ENCODE measurements at regions not wholly inside any gene's neighbourhood (a gene's known extent, or its start where the extent isn't known, plus 50 kb on each side); places are given as distances from the start of the nearest gene placed in this dataset.

GRCh38 chr2:128751746-128752145 lies 433.1 kb upstream of the HS6ST1 start:
- DNase-seq (ENCODE audit: low spot score), result no peak

DNA sequence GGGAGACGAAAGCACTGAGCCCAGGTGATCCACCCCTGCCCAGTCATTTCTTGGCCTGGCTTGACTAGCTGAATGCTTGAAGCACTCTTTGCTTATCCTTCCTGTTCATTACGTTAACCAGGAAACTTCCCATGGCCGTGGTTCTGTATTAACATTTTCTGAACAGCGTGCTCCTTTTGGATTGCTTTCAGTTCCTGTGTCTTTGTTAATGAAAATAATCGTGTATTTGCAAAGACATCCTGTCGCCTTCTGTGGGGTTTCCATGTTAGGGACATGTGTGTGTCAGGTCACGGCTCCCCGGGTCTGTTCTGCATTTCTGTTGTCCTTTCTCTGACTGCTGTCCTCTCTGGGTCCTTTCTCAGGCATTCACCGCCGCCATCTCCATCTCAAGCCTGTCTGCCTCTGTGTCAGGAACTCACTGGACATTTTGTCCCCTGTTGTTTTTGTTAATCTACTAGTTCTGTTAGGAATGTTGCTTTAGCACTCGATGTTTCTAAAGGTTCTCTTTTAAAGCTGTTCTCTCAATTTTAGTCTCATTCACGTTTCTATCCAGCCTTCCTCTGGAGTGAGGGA lies 434.1 kb upstream of the HS6ST1 start:
- no peak for DNase-seq (ENCODE audit: low spot score)

DNA sequence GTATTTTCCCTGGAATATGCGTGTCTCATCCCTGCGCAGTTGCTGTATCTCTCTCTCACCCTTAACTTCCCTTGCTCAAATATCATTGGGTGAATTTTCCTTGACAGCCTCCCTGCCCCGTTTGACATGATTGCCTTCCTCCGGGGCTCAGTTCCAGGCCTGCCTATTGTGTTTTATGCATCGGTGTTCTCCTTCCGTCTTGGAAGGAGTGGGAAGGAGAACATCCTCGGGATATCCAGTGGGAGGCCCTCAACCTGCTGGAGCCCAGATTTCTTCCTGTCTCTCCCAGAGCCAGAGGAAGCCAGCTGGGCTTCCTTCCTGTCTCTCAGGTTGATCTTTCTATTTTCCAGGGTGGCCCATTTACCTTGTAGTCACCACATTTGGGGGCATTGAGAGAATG lies 434.7 kb upstream of the HS6ST1 start:
- no peak for DNase-seq (ENCODE audit: low spot score)

DNA sequence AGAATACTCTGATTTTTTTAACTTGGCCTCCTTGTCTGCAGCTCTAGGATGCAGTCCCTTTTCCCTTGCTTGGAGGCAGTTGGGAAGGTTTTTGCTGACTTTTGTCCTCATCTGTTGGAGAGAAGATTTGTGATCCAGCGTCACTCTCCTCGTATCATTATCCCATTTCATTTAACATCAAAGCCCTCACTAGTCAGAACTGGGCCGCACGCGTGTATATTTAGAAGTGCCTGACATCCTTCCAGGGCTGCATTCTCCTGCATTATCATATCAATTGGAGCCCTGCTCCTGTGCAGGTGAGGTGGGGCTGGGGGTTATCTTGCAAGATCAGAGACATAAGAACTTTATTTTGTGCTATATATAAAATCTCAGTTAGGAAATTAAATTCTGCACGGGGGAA lies 435.1 kb upstream of the HS6ST1 start:
- no peak for DNase-seq (ENCODE audit: low spot score)

DNA sequence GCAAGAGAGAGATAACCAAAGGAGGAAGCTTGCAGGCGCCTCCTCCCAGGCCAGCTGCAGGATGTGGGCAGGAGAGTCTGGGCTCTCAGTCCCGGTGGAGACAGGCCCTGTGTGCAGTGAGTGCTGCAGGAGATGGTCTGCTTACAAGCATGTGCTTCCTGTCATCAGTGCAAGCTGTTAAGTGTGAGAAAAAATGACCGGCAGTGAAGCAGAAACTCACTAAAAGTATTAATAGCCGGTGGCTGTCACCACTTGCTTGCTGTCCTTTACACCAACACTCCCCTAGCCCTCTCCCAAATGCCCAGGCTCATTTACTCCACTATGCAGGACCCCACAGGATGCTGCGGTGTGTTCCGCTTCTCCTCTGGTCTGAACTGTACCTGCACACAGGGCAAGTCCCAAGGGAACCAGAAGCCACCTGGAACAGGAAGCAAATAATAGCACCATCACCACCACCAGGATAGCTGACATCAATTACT lies 435.6 kb upstream of the HS6ST1 start:
- no peak for DNase-seq (ENCODE audit: low spot score)

GRCh38 chr2:128755695-128756364 lies 437.2 kb upstream of the HS6ST1 start:
- DNase-seq (ENCODE audit: low spot score), result no peak

GRCh38 chr2:128756365-128756717 lies 437.7 kb upstream of the HS6ST1 start:
- no peak for DNase-seq (ENCODE audit: low spot score)

GRCh38 chr2:128765811-128766210 lies 447.1 kb upstream of the HS6ST1 start:
- DNase-seq (ENCODE audit: low spot score), result no peak

DNA sequence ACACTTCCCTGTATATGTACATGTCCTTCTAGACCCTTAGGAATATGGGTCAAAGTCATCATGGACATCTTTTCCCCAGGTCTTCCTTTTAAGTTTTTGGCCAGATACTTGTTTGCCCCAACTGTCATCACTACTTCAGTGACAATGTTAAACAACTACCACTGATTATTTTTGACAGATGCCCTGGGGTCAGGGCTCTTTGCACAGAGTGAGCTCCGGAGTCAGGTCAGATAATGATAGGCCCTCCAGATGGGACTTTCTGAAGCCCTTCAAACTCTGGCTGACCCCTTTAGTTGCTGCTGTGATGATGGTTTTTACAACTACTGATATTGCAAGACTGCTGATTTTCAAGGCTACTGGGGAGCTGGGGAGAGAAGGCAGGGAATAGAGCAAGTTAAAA lies 449.4 kb upstream of the HS6ST1 start:
- DNase-seq (ENCODE audit: low spot score), result no peak

DNA sequence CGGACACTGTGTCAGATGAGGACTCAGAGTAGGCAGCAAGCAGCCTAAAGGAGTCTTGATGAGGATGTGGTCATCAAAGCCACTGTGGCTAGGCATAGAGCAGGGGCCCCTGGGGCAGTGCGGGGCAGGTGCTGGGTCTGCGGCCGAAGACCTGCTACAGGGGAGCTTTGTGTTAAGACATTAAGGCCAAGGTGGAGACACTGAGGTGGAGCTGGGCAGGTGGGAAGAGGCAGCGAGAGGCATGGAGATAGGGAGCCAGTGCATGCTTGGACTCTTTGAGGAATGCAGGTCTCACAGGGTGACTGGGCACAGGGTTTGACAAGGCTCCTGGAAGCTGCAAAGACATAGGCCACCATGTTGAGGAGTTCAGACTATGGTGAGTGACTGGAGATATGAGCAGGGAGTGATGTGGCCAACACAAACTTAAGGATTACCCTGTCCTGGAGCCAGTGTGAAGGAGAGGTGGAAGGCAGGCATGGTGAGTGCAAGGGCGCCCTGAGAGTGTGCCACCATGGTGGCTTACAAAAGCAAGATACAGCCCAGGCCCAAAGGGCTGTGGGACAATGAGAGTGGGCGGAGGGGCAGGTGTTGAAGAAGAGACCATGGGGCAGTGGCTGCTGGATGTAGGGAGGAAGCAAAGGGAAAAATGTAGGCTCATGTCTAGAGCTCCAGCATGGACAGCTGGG lies 450.9 kb upstream of the HS6ST1 start:
- no peak for DNase-seq (ENCODE audit: low spot score)

DNA sequence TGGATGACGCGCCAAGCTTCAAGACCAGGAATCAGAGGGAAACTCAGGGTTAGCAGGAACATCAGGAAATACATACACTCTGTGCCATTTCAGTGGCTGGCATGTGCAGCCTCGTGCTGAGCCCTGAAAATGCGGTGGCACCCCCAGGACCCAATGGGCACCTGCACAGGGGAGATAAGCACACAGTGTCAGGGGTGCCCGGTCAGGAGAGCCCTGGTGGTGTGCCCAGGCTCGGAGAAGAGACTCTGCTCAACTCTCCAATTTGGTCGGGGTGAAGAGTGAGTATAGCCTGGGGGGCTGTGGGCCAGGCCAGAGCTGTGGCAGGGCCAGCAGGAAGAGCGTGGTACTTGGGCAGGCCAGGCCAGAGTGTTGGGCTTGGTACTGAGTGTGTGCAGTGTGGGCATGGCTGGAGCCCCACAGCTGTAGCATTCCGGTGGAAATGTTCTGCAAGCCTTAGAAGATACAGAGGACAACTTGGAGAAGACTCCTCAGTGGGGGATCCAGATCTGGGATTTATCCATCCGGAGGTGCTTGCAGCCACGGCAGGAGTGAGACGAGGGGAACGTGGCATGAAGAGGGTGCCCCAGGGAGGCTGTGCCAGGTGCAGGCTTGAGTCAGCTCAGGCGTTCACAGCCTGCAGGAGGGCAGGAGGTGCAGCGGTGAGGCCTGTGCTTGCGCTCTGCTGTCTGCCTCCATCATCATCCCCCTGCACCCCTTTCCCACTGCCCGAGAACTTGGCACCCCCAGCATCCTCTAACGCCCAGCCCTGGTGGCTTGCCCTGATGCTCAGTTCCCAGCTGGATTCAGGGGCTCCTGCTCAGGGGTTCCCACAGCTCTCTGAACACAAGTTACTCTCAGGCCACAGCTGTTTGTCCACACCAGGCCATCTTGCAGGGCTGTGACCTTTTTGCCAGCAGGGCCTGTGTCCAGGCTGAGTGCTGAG lies 451.7 kb upstream of the HS6ST1 start:
- no peak for DNase-seq (ENCODE audit: low spot score)

DNA sequence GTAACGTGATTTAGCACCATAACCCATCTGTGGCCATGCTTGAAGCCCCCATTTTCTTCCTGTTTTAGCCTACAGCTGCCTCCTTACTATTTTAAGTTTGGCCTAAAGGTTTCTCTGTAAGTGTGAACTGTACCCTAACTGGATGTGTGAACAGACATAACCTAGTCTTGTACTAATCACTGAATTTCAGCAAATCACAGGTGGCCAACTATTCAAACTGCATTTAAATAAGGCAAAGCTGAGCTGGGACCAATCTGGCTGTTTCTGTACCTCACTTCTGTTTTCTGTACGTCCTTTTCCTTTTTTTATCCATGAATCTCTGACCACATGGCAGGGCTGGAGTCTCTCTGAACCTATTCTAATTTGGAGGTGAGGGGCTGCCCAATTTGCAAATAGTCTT lies 452.7 kb upstream of the HS6ST1 start:
- no peak for DNase-seq (ENCODE audit: low spot score)

DNA sequence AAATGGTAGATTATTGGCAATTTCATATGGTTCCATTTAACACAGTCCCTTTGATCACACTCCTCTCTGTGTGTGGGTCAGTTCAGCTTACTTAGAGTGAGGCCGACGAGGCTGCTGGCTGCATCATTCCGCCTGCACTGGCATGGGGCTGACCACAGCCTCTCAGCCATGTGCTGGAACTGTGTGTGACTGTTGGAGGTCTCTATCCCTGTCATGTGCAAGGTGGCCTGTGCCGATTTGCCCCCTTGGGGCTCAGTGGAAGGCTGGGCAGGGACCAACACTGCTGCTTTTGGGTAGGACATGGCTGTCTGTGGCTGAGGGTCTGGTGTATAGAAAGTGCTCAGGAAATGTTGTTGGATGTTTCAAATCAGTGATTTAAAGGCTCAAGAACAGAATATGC lies 454.0 kb upstream of the HS6ST1 start:
- no peak for DNase-seq (ENCODE audit: low spot score)

- DNase-seq (ENCODE audit: low spot score), result no peak
Measured at GRCh38 chr2:128773641-128774319, 455.1 kb upstream of the HS6ST1 start.

- no peak for DNase-seq (ENCODE audit: low spot score)
Measured at GRCh38 chr2:128774320-128775216, 455.9 kb upstream of the HS6ST1 start.

DNA sequence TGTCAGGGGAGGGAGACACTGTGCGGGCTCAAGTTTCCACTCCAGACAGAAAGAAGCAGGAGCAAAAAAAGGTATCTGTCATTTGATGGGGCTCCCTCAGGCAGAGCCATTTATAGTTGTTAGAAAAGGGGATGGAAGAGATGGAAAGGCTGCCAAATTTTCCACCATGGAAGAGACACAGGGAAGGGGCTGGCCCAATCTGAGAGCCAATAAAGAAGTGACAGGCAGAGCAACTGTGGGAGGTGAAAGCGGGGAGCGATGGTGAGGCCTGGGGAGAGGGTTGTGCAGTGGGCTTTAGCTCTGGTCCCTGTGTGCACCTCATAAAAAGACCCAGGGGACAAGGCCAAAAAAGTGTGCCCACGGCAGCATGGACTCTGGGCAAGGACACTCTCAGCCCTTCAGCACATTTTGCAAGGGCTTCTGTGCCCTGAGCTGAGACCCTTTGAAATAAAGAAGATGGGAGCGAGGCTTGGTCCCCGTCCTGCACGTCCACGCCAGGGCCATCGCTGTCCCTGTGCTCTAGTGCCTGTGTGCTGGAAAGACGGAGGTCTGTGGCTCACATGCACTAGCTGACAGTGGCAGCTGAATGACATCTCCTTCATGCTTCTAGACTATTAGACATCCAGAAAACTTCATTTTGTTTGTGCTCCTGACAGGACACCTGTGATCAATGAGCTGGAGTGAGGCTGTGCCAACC lies 456.7 kb upstream of the HS6ST1 start:
- DNase-seq (ENCODE audit: low spot score), result no peak

DNA sequence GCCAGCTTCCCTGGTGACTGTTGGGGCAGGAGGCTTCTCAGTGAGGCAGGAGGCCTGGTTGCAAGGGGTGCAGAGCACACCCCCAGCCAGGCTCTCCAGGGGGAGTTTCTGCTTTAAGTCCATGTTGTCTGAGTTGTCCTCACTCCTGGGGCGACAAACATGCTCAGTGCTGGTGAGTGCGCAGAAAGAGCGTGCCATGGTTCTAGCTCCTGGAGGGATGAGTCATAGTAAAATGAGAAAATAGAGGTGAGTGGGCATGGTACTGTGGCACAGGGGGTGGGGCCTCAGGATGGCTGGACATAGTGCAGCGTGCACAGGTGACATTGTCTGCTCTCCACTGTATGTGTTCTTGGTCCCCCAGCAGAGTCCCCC lies 457.2 kb upstream of the HS6ST1 start:
- no peak for DNase-seq (ENCODE audit: low spot score)

DNA sequence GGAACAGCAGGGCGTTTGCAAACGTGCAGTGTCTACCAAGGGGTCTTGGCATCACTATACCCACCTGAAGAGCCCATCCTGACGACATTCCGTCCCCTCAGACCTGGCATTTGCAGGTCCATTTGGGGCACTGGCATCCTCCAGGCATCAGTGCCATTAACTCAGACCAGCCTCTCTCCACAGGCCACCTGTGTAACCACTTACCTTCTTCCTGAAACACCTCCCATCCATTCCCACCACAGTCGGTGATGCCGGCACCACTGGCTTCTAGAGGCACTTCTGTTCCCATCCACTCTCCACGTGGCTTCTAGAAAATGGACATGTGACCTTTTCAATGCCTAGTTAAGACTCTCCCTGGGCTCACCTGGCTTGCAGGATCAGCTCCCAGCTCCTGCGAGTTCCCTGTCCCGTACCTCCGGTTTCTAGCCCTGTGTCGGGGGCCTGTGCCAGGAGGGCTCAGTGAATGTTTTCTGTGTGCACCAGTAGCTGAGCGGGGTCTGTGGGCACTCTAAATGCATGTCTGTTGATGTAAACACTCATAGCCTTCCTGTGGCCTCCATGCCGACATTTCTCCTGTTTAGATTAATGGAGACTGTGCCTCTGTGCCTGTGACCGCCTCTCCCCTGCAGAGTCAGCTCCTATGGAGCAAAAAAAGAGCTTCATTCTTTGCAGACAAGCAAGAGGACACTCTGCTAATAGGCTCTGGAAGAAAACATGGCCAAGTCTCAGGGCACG lies 458.0 kb upstream of the HS6ST1 start:
- no peak for DNase-seq (ENCODE audit: low spot score)

- DNase-seq (ENCODE audit: low spot score), result no peak
Measured at GRCh38 chr2:128777196-128778035, 458.7 kb upstream of the HS6ST1 start.
